ENCODE measurements at regions not wholly inside any gene's neighbourhood (a gene's known extent, or its start where the extent isn't known, plus 50 kb on each side); places are given as distances from the start of the nearest gene placed in this dataset.

GRCh38 chr6:137750297-137750696, 116.8 kb upstream of the TNFAIP3 start:
- TF ChIP-seq CTCF (IDR thresholded peaks at IDR 0.05; ENCODE audit: insufficient read depth, low read length) (no peak), POLR2AphosphoS5 (IDR thresholded peaks at IDR 0.05; ENCODE audit: low read depth) (no peak)

Measured in HL-60 (cell line).